ENCODE measurements at regions not wholly inside any gene's neighbourhood (a gene's known extent, or its start where the extent isn't known, plus 50 kb on each side); places are given as distances from the start of the nearest gene placed in this dataset.

GRCh38 chr6:139852488-139853140 is 478.2 kb upstream of the CITED2 start:
- DNase-seq (ENCODE audit: low spot score): no peak

- DNase-seq (ENCODE audit: low spot score): no peak
Measured at GRCh38 chr6:139852067-139852466, 477.6 kb upstream of the CITED2 start.

GRCh38 chr6:139851206-139851605 is 476.8 kb upstream of the CITED2 start:
- no peak for DNase-seq (ENCODE audit: low spot score)

- no peak for DNase-seq (ENCODE audit: low spot score)
Measured at GRCh38 chr6:139850512-139850911, 476.1 kb upstream of the CITED2 start.

GRCh38 chr6:139847457-139847813 is 473.0 kb upstream of the CITED2 start:
- DNase-seq (ENCODE audit: low spot score): no peak

GRCh38 chr6:139846538-139847456 is 472.3 kb upstream of the CITED2 start:
- no peak for DNase-seq (ENCODE audit: low spot score)

GRCh38 chr6:139844907-139845306 is 470.5 kb upstream of the CITED2 start:
- no peak for DNase-seq (ENCODE audit: low spot score)

- DNase-seq (ENCODE audit: low spot score): peak; percentile 47
Measured at GRCh38 chr6:139841794-139842215, 467.4 kb upstream of the CITED2 start.

- DNase-seq (ENCODE audit: low spot score): no peak
Measured at GRCh38 chr6:139839506-139840156, 465.2 kb upstream of the CITED2 start.

- no peak for DNase-seq (ENCODE audit: low spot score)
Measured at GRCh38 chr6:139834232-139834631, 459.8 kb upstream of the CITED2 start.

- DNase-seq (ENCODE audit: low spot score): no peak
Measured at GRCh38 chr6:139833592-139833991, 459.1 kb upstream of the CITED2 start.

GRCh38 chr6:139832493-139833305 is 458.3 kb upstream of the CITED2 start:
- DNase-seq (ENCODE audit: low spot score): no peak

GRCh38 chr6:139829576-139829975 is 455.1 kb upstream of the CITED2 start:
- DNase-seq (ENCODE audit: low spot score): no peak

GRCh38 chr6:139828751-139829519 is 454.5 kb upstream of the CITED2 start:
- DNase-seq (ENCODE audit: low spot score): no peak

GRCh38 chr6:139825935-139826374 is 451.5 kb upstream of the CITED2 start:
- no peak for DNase-seq (ENCODE audit: low spot score)

- no peak for DNase-seq (ENCODE audit: low spot score)
Measured at GRCh38 chr6:139824864-139825263, 450.4 kb upstream of the CITED2 start.

- DNase-seq (ENCODE audit: low spot score): no peak
Measured at GRCh38 chr6:139823808-139824126, 449.3 kb upstream of the CITED2 start.

GRCh38 chr6:139823099-139823807 is 448.8 kb upstream of the CITED2 start:
- no peak for DNase-seq (ENCODE audit: low spot score)

GRCh38 chr6:139821676-139822223 is 447.3 kb upstream of the CITED2 start:
- no peak for DNase-seq (ENCODE audit: low spot score)

GRCh38 chr6:139820210-139820609 is 445.8 kb upstream of the CITED2 start:
- no peak for DNase-seq (ENCODE audit: low spot score)
